BE2C (cell line): ENCODE measurements at regions not wholly inside any gene's neighbourhood (a gene's known extent, or its start where the extent isn't known, plus 50 kb on each side); places are given as distances from the start of the nearest gene placed in this dataset.

ENCODE experiments used
- DNase-seq: peaks from one replicate; pipeline ENCODE4 v3.0.0-alpha.2; 2020
- H3K27me3 ChIP-seq: fragments of 250-450 bp; sonication (Bioruptor Pico); 2 replicates; pipeline ENCODE4 v1.5.1; 2020; ENCODE audit warnings: mild to moderate bottlenecking
- H3K36me3 ChIP-seq: fragments of 250-450 bp; sonication (Bioruptor Pico); 2 replicates; pipeline ENCODE4 v1.5.1; 2020; ENCODE audit warnings: mild to moderate bottlenecking
- H3K4me1 ChIP-seq: fragments of 250-450 bp; sonication (Bioruptor Pico); 2 replicates; pipeline ENCODE4 v1.5.1; 2020
- H3K4me3 ChIP-seq: 2 replicates; pipeline ENCODE4 v1.5.1; 2011; ENCODE audit warnings: low read depth, low read length
- H3K9me3 ChIP-seq: fragments of 250-450 bp; sonication (Bioruptor Pico); 2 replicates; pipeline ENCODE4 v1.5.1; 2020
- CTCF ChIP-seq: IDR thresholded peaks from 2 replicates; pipeline ENCODE4 v1.5.1; 2012; ENCODE audit warnings: mild to moderate bottlenecking, low read depth, low read length

GRCh38 chr10:124175701-124176348 is 82.4 kb upstream of the CHST15 start:
- DNase-seq = no peak
- Histone ChIP-seq H3K4me3 (no peak overlapping the region), H3K36me3 (no peaks in the 10 kb centered on the region), H3K4me1 (no peaks in the 10 kb centered on the region), H3K9me3 (no peaks in the 10 kb centered on the region), H3K27me3 (no peaks in the 10 kb centered on the region)
- TF ChIP-seq CTCF = no peak

GRCh38 chr10:124174673-124175645 is 81.6 kb upstream of the CHST15 start:
- H3K4me1 ChIP-seq = no peaks in the 10 kb centered on the region
- H3K4me3 ChIP-seq = no peak overlapping the region
- no peak for TF ChIP-seq CTCF
- no peaks in the 10 kb centered on the region for H3K9me3 ChIP-seq
- H3K27me3 ChIP-seq = no peaks in the 10 kb centered on the region
- H3K36me3 ChIP-seq = no peaks in the 10 kb centered on the region
- DNase-seq = no peak

- TF ChIP-seq CTCF = no peak
- Histone ChIP-seq H3K9me3 (no peaks in the 10 kb centered on the region), H3K36me3 (no peaks in the 10 kb centered on the region), H3K27me3 (no peaks in the 10 kb centered on the region), H3K4me3 (no peak overlapping the region), H3K4me1 (no peaks in the 10 kb centered on the region)
- no peak for DNase-seq
These were observed 80.7 kb upstream of the CHST15 start for GRCh38 chr10:124174071-124174566.

GRCh38 chr10:124173298-124173900 is 80.0 kb upstream of the CHST15 start:
- Histone ChIP-seq H3K27me3 (no peaks in the 10 kb centered on the region), H3K36me3 (no peaks in the 10 kb centered on the region), H3K9me3 (no peaks in the 10 kb centered on the region), H3K4me1 (no peaks in the 10 kb centered on the region), H3K4me3 (no peak overlapping the region)
- DNase-seq = no peak
- TF ChIP-seq CTCF = no peak

GRCh38 chr10:124172181-124172916 is 79.0 kb upstream of the CHST15 start:
- no peaks in the 10 kb centered on the region for H3K36me3 ChIP-seq
- DNase-seq = no peak
- no peak for TF ChIP-seq CTCF
- H3K27me3 ChIP-seq = no peaks in the 10 kb centered on the region
- no peaks in the 10 kb centered on the region for H3K9me3 ChIP-seq
- H3K4me3 ChIP-seq = no peak overlapping the region
- no peaks in the 10 kb centered on the region for H3K4me1 ChIP-seq
